HEK293 (cell line): ENCODE measurements at regions not wholly inside any gene's neighbourhood (a gene's known extent, or its start where the extent isn't known, plus 50 kb on each side); places are given as distances from the start of the nearest gene placed in this dataset.

Experiments
- CTCF ChIA-PET: fragments of 350-600 bp; formaldehyde crosslinking; extraction: SDS; loops from one replicate; lab custom pipeline; 2021; ENCODE audit warnings: antibody characterized with exemption; lab: Yijun Ruan, JAX
- POLR2A ChIA-PET: fragments of 300-600 bp; formaldehyde crosslinking; extraction: SDS; loops from one replicate; lab custom pipeline; 2020; ENCODE audit warnings: antibody characterized with exemption, inconsistent platforms; lab: Yijun Ruan, JAX
- H3K27ac ChIP-seq: fragments of 200-500 bp; sonication (Bioruptor generic); 2 replicates; pipeline ENCODE4 v1.5.1; 2014; ENCODE audit warnings: low read depth, low read length, control low read depth, inconsistent platforms; ENCODE audit errors: extremely low read depth
- H3K36me3 ChIP-seq, 2 experiments: fragments of 200-500 bp in 1 of 2; sonication (Bioruptor generic) in 1 of 2; 1 replicate in 1 of 2; 2 replicates in 1 of 2; pipeline ENCODE4 v1.5.1; 2014 to 2017; ENCODE audit warnings: inconsistent platforms in 2 of 2, low read length in 2 of 2; ENCODE audit not compliant: control insufficient read depth in 2 of 2, insufficient read depth in 1 of 2
- H3K4me1 ChIP-seq: fragments of 200-500 bp; sonication (Bioruptor generic); 2 replicates; pipeline ENCODE4 v1.5.1; 2014; ENCODE audit warnings: mild to moderate bottlenecking, low read length, inconsistent platforms; ENCODE audit not compliant: control insufficient read depth, insufficient read depth
- H3K4me3 ChIP-seq: 2 replicates; pipeline ENCODE4 v1.5.1; 2011; ENCODE audit warnings: low read depth, mild to moderate bottlenecking, control low read depth, low read length, moderate library complexity
- H3K9me3 ChIP-seq: fragments of 200-500 bp; sonication (Bioruptor generic); 2 replicates; pipeline ENCODE4 v1.5.1; 2014; ENCODE audit warnings: low read depth, low read length, inconsistent platforms; ENCODE audit not compliant: control insufficient read depth, insufficient read depth
- FEZF1 ChIP-seq: fragments of 450-650 bp; formaldehyde crosslinking; IDR thresholded peaks from 2 replicates; pipeline ENCODE4 v1.5.1; 2016; ENCODE audit warnings: missing biosample characterization, missing genetic modification characterization
- MEIS1 ChIP-seq: sonication (generic); formaldehyde crosslinking; IDR thresholded peaks from 2 replicates; pipeline ENCODE4 v1.8.1; 2022; ENCODE audit warnings: missing genetic modification reagents, mild to moderate bottlenecking, borderline replicate concordance
- OSR2 ChIP-seq: fragments of 450-650 bp; formaldehyde crosslinking; IDR thresholded peaks from 2 replicates; pipeline ENCODE4 v1.5.1; 2016; ENCODE audit warnings: missing biosample characterization, missing genetic modification characterization
- SCRT1 ChIP-seq: fragments of 450-650 bp; formaldehyde crosslinking; IDR thresholded peaks from 2 replicates; pipeline ENCODE4 v1.5.1; 2016; ENCODE audit warnings: missing biosample characterization, missing genetic modification characterization, borderline replicate concordance
- SP7 ChIP-seq: fragments of 450-650 bp; formaldehyde crosslinking; IDR thresholded peaks from 2 replicates; pipeline ENCODE4 v1.5.1; 2016; ENCODE audit warnings: missing biosample characterization, missing genetic modification characterization
- ZBTB8A ChIP-seq: fragments of 450-650 bp; formaldehyde crosslinking; IDR thresholded peaks from 2 replicates; pipeline ENCODE4 v1.5.1; 2016; ENCODE audit warnings: missing biosample characterization, missing genetic modification characterization
- ZNF16 ChIP-seq: fragments of 450-650 bp; formaldehyde crosslinking; IDR thresholded peaks from 2 replicates; pipeline ENCODE4 v1.5.1; 2016; ENCODE audit warnings: low read depth, missing biosample characterization, missing genetic modification characterization
- ZNF169 ChIP-seq: fragments of 450-650 bp; formaldehyde crosslinking; IDR thresholded peaks from 2 replicates; pipeline ENCODE4 v1.5.1; 2016; ENCODE audit warnings: missing biosample characterization, missing genetic modification characterization
- ZNF433 ChIP-seq: fragments of 450-650 bp; formaldehyde crosslinking; IDR thresholded peaks from 2 replicates; pipeline ENCODE4 v1.5.1; 2016; ENCODE audit warnings: missing biosample characterization, missing genetic modification characterization, low read depth
- ZNF521 ChIP-seq: fragments of 450-650 bp; formaldehyde crosslinking; IDR thresholded peaks from 2 replicates; pipeline ENCODE4 v1.5.1; 2017; ENCODE audit warnings: missing biosample characterization, mild to moderate bottlenecking, missing genetic modification characterization
- ZNF596 ChIP-seq: fragments of 450-650 bp; IDR thresholded peaks from 2 replicates; pipeline ENCODE4 v1.5.0; 2018; ENCODE audit warnings: missing biosample characterization, mild to moderate bottlenecking, missing genetic modification characterization, moderate library complexity
- ZNF777 ChIP-seq: fragments of 450-650 bp; formaldehyde crosslinking; IDR thresholded peaks from 2 replicates; pipeline ENCODE4 v1.5.1; 2017; ENCODE audit warnings: missing biosample characterization, missing genetic modification characterization, borderline replicate concordance
- TF ChIP-seq, protein P1 (sequence below): fragments of 450-650 bp; formaldehyde crosslinking; IDR thresholded peaks from 2 replicates; pipeline ENCODE4 v1.5.1; 2016; ENCODE audit warnings: missing biosample characterization, missing genetic modification characterization, borderline replicate concordance
- TF ChIP-seq, protein P2 (sequence below): fragments of 450-650 bp; IDR thresholded peaks from 2 replicates; pipeline ENCODE4 v1.5.1; 2018; ENCODE audit warnings: missing biosample characterization, missing genetic modification characterization
- TF ChIP-seq, protein P3 (sequence below): fragments of 450-650 bp; formaldehyde crosslinking; IDR thresholded peaks from 2 replicates; pipeline ENCODE4 v1.5.1; 2016; ENCODE audit warnings: missing biosample characterization, missing genetic modification characterization
- TF ChIP-seq, protein P4 (sequence below): IDR thresholded peaks from 2 replicates; pipeline ENCODE4 v1.6.1; 2011; ENCODE audit warnings: mild to moderate bottlenecking, low read depth, low read length, borderline replicate concordance
- TF ChIP-seq, protein P5 (sequence below): fragments of 450-650 bp; formaldehyde crosslinking; optimal IDR thresholded peaks from 2 replicates; pipeline ENCODE3; 2016; ENCODE audit warnings: missing biosample characterization, mild to moderate bottlenecking, missing genetic modification characterization

DNA sequence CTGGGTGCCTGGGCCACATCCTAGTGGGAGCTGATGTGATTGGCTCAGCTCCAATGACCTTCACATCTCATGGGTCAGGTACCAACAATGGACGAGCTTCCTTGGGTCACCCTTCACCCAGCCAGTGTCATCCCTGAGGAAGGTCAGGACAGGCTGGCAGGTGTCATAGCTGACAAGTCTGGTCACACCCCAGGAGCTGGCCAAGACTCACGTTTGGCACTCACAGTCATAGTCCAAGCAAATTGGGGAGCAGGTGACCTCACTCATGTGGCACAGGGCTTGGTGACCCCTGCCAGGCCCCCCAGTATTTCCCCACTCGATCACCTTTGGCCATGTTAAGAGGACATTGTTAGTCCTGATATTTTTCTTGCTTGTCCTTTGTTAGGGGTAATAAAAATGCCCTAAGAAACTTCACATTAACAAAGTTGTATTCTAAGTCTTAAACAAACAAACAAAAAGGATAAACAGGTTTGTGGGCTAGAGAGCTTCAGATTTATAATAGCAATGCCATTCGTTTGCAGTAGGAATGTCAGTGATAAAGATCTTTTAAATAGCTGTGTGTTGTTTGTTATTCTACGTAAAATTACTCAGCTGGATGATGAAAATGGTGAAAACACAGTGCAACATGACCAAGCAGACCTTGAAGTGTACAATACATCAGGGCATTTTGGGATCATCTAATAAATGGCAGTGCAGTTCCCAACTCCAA, 79.5 kb upstream of the POMGNT2 start (continued):
- TF ChIP-seq, protein P1, sequence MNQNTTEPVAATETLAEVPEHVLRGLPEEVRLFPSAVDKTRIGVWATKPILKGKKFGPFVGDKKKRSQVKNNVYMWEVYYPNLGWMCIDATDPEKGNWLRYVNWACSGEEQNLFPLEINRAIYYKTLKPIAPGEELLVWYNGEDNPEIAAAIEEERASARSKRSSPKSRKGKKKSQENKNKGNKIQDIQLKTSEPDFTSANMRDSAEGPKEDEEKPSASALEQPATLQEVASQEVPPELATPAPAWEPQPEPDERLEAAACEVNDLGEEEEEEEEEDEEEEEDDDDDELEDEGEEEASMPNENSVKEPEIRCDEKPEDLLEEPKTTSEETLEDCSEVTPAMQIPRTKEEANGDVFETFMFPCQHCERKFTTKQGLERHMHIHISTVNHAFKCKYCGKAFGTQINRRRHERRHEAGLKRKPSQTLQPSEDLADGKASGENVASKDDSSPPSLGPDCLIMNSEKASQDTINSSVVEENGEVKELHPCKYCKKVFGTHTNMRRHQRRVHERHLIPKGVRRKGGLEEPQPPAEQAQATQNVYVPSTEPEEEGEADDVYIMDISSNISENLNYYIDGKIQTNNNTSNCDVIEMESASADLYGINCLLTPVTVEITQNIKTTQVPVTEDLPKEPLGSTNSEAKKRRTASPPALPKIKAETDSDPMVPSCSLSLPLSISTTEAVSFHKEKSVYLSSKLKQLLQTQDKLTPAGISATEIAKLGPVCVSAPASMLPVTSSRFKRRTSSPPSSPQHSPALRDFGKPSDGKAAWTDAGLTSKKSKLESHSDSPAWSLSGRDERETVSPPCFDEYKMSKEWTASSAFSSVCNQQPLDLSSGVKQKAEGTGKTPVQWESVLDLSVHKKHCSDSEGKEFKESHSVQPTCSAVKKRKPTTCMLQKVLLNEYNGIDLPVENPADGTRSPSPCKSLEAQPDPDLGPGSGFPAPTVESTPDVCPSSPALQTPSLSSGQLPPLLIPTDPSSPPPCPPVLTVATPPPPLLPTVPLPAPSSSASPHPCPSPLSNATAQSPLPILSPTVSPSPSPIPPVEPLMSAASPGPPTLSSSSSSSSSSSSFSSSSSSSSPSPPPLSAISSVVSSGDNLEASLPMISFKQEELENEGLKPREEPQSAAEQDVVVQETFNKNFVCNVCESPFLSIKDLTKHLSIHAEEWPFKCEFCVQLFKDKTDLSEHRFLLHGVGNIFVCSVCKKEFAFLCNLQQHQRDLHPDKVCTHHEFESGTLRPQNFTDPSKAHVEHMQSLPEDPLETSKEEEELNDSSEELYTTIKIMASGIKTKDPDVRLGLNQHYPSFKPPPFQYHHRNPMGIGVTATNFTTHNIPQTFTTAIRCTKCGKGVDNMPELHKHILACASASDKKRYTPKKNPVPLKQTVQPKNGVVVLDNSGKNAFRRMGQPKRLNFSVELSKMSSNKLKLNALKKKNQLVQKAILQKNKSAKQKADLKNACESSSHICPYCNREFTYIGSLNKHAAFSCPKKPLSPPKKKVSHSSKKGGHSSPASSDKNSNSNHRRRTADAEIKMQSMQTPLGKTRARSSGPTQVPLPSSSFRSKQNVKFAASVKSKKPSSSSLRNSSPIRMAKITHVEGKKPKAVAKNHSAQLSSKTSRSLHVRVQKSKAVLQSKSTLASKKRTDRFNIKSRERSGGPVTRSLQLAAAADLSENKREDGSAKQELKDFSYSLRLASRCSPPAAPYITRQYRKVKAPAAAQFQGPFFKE (tag by site-specific recombination) = no peak
- TF ChIP-seq FEZF1 (peak; percentile 62), ZNF16 (tag by site-specific recombination) (no peak), ZNF521 (tag by site-specific recombination) (no peak), ZNF169 (no peak), ZNF596 (tag by site-specific recombination) (no peak), ZNF433 (tag by site-specific recombination) (no peak)
- TF ChIP-seq, protein P2, sequence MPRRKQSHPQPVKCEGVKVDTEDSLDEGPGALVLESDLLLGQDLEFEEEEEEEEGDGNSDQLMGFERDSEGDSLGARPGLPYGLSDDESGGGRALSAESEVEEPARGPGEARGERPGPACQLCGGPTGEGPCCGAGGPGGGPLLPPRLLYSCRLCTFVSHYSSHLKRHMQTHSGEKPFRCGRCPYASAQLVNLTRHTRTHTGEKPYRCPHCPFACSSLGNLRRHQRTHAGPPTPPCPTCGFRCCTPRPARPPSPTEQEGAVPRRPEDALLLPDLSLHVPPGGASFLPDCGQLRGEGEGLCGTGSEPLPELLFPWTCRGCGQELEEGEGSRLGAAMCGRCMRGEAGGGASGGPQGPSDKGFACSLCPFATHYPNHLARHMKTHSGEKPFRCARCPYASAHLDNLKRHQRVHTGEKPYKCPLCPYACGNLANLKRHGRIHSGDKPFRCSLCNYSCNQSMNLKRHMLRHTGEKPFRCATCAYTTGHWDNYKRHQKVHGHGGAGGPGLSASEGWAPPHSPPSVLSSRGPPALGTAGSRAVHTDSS (tag by site-specific recombination) = no peak
- TF ChIP-seq, protein P3, sequence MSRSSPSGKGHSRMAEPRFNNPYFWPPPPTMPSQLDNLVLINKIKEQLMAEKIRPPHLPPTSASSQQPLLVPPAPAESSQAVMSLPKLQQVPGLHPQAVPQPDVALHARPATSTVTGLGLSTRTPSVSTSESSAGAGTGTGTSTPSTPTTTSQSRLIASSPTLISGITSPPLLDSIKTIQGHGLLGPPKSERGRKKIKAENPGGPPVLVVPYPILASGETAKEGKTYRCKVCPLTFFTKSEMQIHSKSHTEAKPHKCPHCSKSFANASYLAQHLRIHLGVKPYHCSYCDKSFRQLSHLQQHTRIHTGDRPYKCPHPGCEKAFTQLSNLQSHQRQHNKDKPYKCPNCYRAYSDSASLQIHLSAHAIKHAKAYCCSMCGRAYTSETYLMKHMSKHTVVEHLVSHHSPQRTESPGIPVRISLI (tag by site-specific recombination) = no peak

DNA sequence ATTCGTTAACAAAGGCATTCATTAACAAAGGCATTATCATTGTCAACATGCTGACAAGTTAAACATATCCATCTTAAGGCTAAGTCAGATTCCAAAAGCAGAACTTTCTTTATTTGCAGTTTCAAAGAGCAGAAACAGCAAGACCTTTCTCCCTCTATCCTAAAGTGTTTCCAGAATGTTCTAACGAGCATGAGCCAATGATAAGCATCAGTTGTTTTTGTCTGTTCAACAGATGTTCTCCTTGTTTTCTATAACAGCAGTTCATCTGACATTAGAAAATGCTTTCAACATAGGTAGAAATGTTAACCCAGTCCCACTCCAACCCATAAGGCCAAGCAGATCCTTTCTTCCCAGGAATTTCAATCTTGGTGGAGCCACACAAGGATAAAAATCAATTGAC, 77.6 kb upstream of the POMGNT2 start:
- Histone ChIP-seq H3K9me3 (no peaks in the 10 kb centered on the region), H3K4me1 (no peaks in the 10 kb centered on the region)
- TF ChIP-seq ZBTB8A (tag by site-specific recombination) (no peak), OSR2 (tag by site-specific recombination) (no peak), MEIS1 (CRISPR knock-in tag) (no peak), ZNF777 (tag by site-specific recombination) (no peak), SCRT1 (no peak), SP7 (tag by site-specific recombination) (no peak)
- TF ChIP-seq, protein P4, sequence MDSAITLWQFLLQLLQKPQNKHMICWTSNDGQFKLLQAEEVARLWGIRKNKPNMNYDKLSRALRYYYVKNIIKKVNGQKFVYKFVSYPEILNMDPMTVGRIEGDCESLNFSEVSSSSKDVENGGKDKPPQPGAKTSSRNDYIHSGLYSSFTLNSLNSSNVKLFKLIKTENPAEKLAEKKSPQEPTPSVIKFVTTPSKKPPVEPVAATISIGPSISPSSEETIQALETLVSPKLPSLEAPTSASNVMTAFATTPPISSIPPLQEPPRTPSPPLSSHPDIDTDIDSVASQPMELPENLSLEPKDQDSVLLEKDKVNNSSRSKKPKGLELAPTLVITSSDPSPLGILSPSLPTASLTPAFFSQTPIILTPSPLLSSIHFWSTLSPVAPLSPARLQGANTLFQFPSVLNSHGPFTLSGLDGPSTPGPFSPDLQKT = no peak
- TF ChIP-seq, protein P5, sequence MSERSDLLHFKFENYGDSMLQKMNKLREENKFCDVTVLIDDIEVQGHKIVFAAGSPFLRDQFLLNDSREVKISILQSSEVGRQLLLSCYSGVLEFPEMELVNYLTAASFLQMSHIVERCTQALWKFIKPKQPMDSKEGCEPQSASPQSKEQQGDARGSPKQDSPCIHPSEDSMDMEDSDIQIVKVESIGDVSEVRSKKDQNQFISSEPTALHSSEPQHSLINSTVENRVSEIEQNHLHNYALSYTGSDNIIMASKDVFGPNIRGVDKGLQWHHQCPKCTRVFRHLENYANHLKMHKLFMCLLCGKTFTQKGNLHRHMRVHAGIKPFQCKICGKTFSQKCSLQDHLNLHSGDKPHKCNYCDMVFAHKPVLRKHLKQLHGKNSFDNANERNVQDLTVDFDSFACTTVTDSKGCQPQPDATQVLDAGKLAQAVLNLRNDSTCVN (tag by site-specific recombination) = no peak
- TF ChIP-seq, all 188 proteins: peak for 0
- H3K27ac ChIP-seq = no peak overlapping the region
- no peaks in the 10 kb centered on the region for H3K36me3 ChIP-seq
- H3K4me3 ChIP-seq = no peak overlapping the region
- POLR2A ChIA-PET = interaction anchor here (0.7 kb wide), 1 partner anchor 14 kb away, joined by 3 read pairs; no protein-coding TSS in a partner anchor
- CTCF ChIA-PET = no interaction called here
